C4-2B (cell line): ENCODE measurements at regions not wholly inside any gene's neighbourhood (a gene's known extent, or its start where the extent isn't known, plus 50 kb on each side); places are given as distances from the start of the nearest gene placed in this dataset.

ENCODE experiments used
- ZFX ChIP-seq: fragments of 450-650 bp; IDR thresholded peaks from 2 replicates; pipeline ENCODE4 v1.6.1; 2017
- TF ChIP-seq, protein P1 (sequence below): fragments of 450-650 bp; conservative IDR thresholded peaks from 2 replicates; pipeline ENCODE4 v1.5.1; 2017; ENCODE audit warnings: mild to moderate bottlenecking

GRCh38 chr13:89609318-89609717 is 1738.2 kb upstream of the MIR17HG start:
- TF ChIP-seq, protein P1, sequence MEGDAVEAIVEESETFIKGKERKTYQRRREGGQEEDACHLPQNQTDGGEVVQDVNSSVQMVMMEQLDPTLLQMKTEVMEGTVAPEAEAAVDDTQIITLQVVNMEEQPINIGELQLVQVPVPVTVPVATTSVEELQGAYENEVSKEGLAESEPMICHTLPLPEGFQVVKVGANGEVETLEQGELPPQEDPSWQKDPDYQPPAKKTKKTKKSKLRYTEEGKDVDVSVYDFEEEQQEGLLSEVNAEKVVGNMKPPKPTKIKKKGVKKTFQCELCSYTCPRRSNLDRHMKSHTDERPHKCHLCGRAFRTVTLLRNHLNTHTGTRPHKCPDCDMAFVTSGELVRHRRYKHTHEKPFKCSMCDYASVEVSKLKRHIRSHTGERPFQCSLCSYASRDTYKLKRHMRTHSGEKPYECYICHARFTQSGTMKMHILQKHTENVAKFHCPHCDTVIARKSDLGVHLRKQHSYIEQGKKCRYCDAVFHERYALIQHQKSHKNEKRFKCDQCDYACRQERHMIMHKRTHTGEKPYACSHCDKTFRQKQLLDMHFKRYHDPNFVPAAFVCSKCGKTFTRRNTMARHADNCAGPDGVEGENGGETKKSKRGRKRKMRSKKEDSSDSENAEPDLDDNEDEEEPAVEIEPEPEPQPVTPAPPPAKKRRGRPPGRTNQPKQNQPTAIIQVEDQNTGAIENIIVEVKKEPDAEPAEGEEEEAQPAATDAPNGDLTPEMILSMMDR = no peak
- no peak for TF ChIP-seq ZFX
